GM13977 (cell line): ENCODE measurements at regions not wholly inside any gene's neighbourhood (a gene's known extent, or its start where the extent isn't known, plus 50 kb on each side); places are given as distances from the start of the nearest gene placed in this dataset.

Experiments
- DNase-seq: peaks from one replicate; pipeline ENCODE4 v3.0.0; 2012; ENCODE audit warnings: low spot score
- CTCF ChIP-seq: IDR thresholded peaks from 2 replicates; pipeline ENCODE4 v1.5.1; 2012; ENCODE audit warnings: mild to moderate bottlenecking, control low read depth; ENCODE audit not compliant: insufficient read depth; ENCODE audit errors: extremely low read depth, missing control alignments
- in situ Hi-C: fragments of 300-500 bp; cut with MboI; formaldehyde crosslinking; loops from one replicate; pipeline ENCODE4 v1.12.0; 2022; ENCODE audit warnings: low sequenced_read_pairs, low pct_unique_long_range_greater_than_20kb, mixed read lengths, inconsistent platforms; ENCODE audit not compliant: unreplicated experiment

- no peak for TF ChIP-seq CTCF
- in situ Hi-C loops = no loop called here
- no peak for DNase-seq
Measured at GRCh38 chr21:18772897-18773296, 369.3 kb upstream of the TMPRSS15 start.

GRCh38 chr21:18776936-18777335 is 373.4 kb upstream of the TMPRSS15 start:
- TF ChIP-seq CTCF = no peak
- no peak for DNase-seq
- in situ Hi-C loops = no loop called here

DNA sequence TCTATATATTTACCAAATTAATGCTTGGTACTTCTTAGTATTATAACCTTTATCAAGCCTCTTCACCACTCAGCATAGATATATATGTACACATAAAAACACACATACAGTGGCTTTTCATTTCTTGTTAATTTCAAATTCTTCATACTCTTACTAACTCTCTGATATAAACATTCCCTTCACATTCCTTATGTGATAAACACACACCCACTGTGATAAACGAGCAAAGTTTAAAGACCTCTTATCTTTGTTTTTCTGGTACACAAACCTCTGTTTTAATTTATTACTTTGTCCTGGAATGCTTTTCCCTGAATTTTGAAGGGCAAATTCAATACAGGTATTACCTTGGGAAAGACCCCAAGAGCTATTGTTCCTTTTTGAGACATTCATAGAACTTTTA is 379.1 kb upstream of the TMPRSS15 start:
- in situ Hi-C loops = no loop called here
- TF ChIP-seq CTCF = no peak

GRCh38 chr21:18801468-18801867 is 397.9 kb upstream of the TMPRSS15 start:
- no peak for DNase-seq
- in situ Hi-C loops = no loop called here
- TF ChIP-seq CTCF = no peak

More for the DNA sequence above, 379.1 kb upstream of the TMPRSS15 start:
- DNase-seq = no peak

DNA sequence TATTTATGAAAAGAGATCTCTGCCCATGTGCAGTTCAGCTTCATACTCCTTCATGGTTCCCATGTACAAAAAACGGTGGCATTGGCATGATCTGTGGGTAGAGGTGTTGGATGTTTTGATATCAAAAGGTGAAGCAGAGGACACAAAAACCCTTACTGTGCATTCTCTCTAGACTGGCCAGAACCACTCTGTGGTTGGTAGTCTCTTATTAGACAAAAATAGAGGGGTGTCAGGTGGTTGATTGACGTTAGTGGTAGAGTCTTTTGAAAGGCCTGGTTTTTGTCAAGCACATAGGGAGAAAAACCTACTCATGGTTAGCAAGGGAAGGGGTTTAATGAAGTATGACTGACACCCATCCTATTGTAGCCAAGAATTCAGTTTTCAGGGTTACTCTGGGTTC is 400.0 kb upstream of the TMPRSS15 start:
- TF ChIP-seq CTCF = no peak
- in situ Hi-C loops = no loop called here
- no peak for DNase-seq

GRCh38 chr21:18810136-18810535 is 406.6 kb upstream of the TMPRSS15 start:
- TF ChIP-seq CTCF = no peak
- no peak for DNase-seq
- in situ Hi-C loops = no loop called here

- no peak for TF ChIP-seq CTCF
- DNase-seq = no peak
- in situ Hi-C loops = no loop called here
Measured at GRCh38 chr21:18812308-18812707, 408.7 kb upstream of the TMPRSS15 start.
